ENCODE measurements at regions not wholly inside any gene's neighbourhood (a gene's known extent, or its start where the extent isn't known, plus 50 kb on each side); places are given as distances from the start of the nearest gene placed in this dataset.

GRCh38 chr9:23258569-23258968, 567.5 kb downstream of the ELAVL2 start:
- Histone ChIP-seq H3K79me2 (no peaks in the 10 kb centered on the region), H3K9me3 (ENCODE audit: control insufficient read depth, low read length) (no peaks in the 10 kb centered on the region)
- TF ChIP-seq CTCF (IDR thresholded peaks at IDR 0.05): no peak

GRCh38 chr9:23278561-23278960, 547.5 kb downstream of the ELAVL2 start:
- Histone ChIP-seq H2AFZ (no peak overlapping the region), H3K4me2 (ENCODE audit: low read length) (no peak overlapping the region), H3K4me3 (ENCODE audit: low read depth, low read length) (no peak overlapping the region)

More at GRCh38 chr9:23258569-23258968, 567.5 kb downstream of the ELAVL2 start:
- no peak overlapping the region for H3K9ac ChIP-seq
- no peaks in the 10 kb centered on the region for H3K27me3 ChIP-seq (ENCODE audit: control insufficient read depth, insufficient read depth, low read length)
- no peak overlapping the region for H3K4me3 ChIP-seq (ENCODE audit: low read depth, low read length)
- H3K4me1 ChIP-seq: no peaks in the 10 kb centered on the region
- no peak overlapping the region for H3K27ac ChIP-seq
- no peak overlapping the region for H3K4me2 ChIP-seq (ENCODE audit: low read length)
- H2AFZ ChIP-seq: no peak overlapping the region
- H3K36me3 ChIP-seq (ENCODE audit: control insufficient read depth, insufficient read depth, low read length): no peaks in the 10 kb centered on the region

GRCh38 chr9:23287390-23287789, 538.6 kb downstream of the ELAVL2 start:
- Histone ChIP-seq H3K9ac (no peak overlapping the region), H3K9me3 (ENCODE audit: control insufficient read depth, low read length) (no peaks in the 10 kb centered on the region), H3K4me1 (no peaks in the 10 kb centered on the region), H3K27ac (no peak overlapping the region), H3K36me3 (ENCODE audit: control insufficient read depth, insufficient read depth, low read length) (no peaks in the 10 kb centered on the region), H3K27me3 (ENCODE audit: control insufficient read depth, insufficient read depth, low read length) (no peaks in the 10 kb centered on the region), H3K4me3 (ENCODE audit: low read depth, low read length) (no peak overlapping the region), H3K4me2 (ENCODE audit: low read length) (no peak overlapping the region), H2AFZ (no peak overlapping the region), H3K79me2 (no peaks in the 10 kb centered on the region)
- TF ChIP-seq CTCF (IDR thresholded peaks at IDR 0.05): no peak

More at GRCh38 chr9:23278561-23278960, 547.5 kb downstream of the ELAVL2 start:
- no peaks in the 10 kb centered on the region for H3K36me3 ChIP-seq (ENCODE audit: control insufficient read depth, insufficient read depth, low read length)
- H3K79me2 ChIP-seq: no peaks in the 10 kb centered on the region
- H3K4me1 ChIP-seq: no peaks in the 10 kb centered on the region
- no peaks in the 10 kb centered on the region for H3K9me3 ChIP-seq (ENCODE audit: control insufficient read depth, low read length)
- H3K27ac ChIP-seq: no peak overlapping the region
- no peak overlapping the region for H3K9ac ChIP-seq
- no peaks in the 10 kb centered on the region for H3K27me3 ChIP-seq (ENCODE audit: control insufficient read depth, insufficient read depth, low read length)
- no peak for TF ChIP-seq CTCF (IDR thresholded peaks at IDR 0.05)

GRCh38 chr9:23288545-23288944, 537.5 kb downstream of the ELAVL2 start:
- H3K27ac ChIP-seq: no peak overlapping the region
- H3K4me3 ChIP-seq (ENCODE audit: low read depth, low read length): no peak overlapping the region
- H3K27me3 ChIP-seq (ENCODE audit: control insufficient read depth, insufficient read depth, low read length): no peaks in the 10 kb centered on the region
- no peak for TF ChIP-seq CTCF (IDR thresholded peaks at IDR 0.05)
- H3K79me2 ChIP-seq: no peaks in the 10 kb centered on the region
- H3K9me3 ChIP-seq (ENCODE audit: control insufficient read depth, low read length): no peaks in the 10 kb centered on the region
- no peak overlapping the region for H3K4me2 ChIP-seq (ENCODE audit: low read length)
- H3K4me1 ChIP-seq: no peaks in the 10 kb centered on the region
- no peak overlapping the region for H3K9ac ChIP-seq
- no peaks in the 10 kb centered on the region for H3K36me3 ChIP-seq (ENCODE audit: control insufficient read depth, insufficient read depth, low read length)
- H2AFZ ChIP-seq: no peak overlapping the region

GRCh38 chr9:23290973-23291372, 535.1 kb downstream of the ELAVL2 start:
- Histone ChIP-seq H3K4me3 (ENCODE audit: low read depth, low read length) (no peak overlapping the region), H3K36me3 (ENCODE audit: control insufficient read depth, insufficient read depth, low read length) (no peaks in the 10 kb centered on the region), H3K9me3 (ENCODE audit: control insufficient read depth, low read length) (no peaks in the 10 kb centered on the region), H3K9ac (no peak overlapping the region), H3K4me2 (ENCODE audit: low read length) (no peak overlapping the region), H3K4me1 (no peaks in the 10 kb centered on the region), H3K79me2 (no peaks in the 10 kb centered on the region), H3K27me3 (ENCODE audit: control insufficient read depth, insufficient read depth, low read length) (no peaks in the 10 kb centered on the region), H2AFZ (no peak overlapping the region), H3K27ac (no peak overlapping the region)
- TF ChIP-seq CTCF (IDR thresholded peaks at IDR 0.05): no peak

All from parathyroid adenoma (tissue), 2 donors.